KMS-11 (cell line): ENCODE measurements at regions not wholly inside any gene's neighbourhood (a gene's known extent, or its start where the extent isn't known, plus 50 kb on each side); places are given as distances from the start of the nearest gene placed in this dataset.

Source experiments
- H2AFZ ChIP-seq: fragments of 200-600 bp; sonication (generic); 2 replicates; pipeline ENCODE4 v1.6.1; 2016; ENCODE audit warnings: antibody characterized with exemption, mixed run types, low read depth
- H3K27ac ChIP-seq: fragments of 200-600 bp; sonication (generic); 2 replicates; pipeline ENCODE4 v1.6.1; 2016; ENCODE audit warnings: mild to moderate bottlenecking, mixed run types
- H3K27me3 ChIP-seq: fragments of 200-600 bp; sonication (generic); 2 replicates; pipeline ENCODE4 v1.6.1; 2017; ENCODE audit warnings: mild to moderate bottlenecking, low read depth, mixed run types, moderate library complexity; ENCODE audit not compliant: insufficient read depth
- H3K36me3 ChIP-seq: fragments of 200-600 bp; sonication (generic); 2 replicates; pipeline ENCODE4 v1.6.1; 2017; ENCODE audit warnings: mild to moderate bottlenecking, mixed run types; ENCODE audit not compliant: insufficient read depth
- H3K4me1 ChIP-seq: fragments of 200-600 bp; sonication (generic); 2 replicates; pipeline ENCODE4 v1.6.1; 2016; ENCODE audit warnings: mild to moderate bottlenecking, low read depth, mixed run types; ENCODE audit not compliant: poor library complexity, severe bottlenecking
- H3K4me2 ChIP-seq: fragments of 200-600 bp; sonication (generic); 2 replicates; pipeline ENCODE4 v1.7.0; 2016; ENCODE audit warnings: mild to moderate bottlenecking, mixed run types
- H3K4me3 ChIP-seq: fragments of 200-600 bp; sonication (generic); IDR thresholded peaks from 2 replicates; pipeline ENCODE4 v1.6.1; 2017; ENCODE audit warnings: low read depth, low read length, mixed read lengths; ENCODE audit not compliant: insufficient read depth
- H3K79me2 ChIP-seq: fragments of 200-600 bp; sonication (generic); 2 replicates; pipeline ENCODE4 v1.6.1; 2016; ENCODE audit warnings: low read depth, mixed run types; ENCODE audit not compliant: insufficient read depth
- H3K9ac ChIP-seq: fragments of 200-600 bp; sonication (generic); 2 replicates; pipeline ENCODE4 v1.6.1; 2016; ENCODE audit warnings: mild to moderate bottlenecking, mixed run types
- H4K20me1 ChIP-seq: fragments of 200-600 bp; sonication (generic); 2 replicates; pipeline ENCODE4 v1.6.1; 2016; ENCODE audit warnings: mild to moderate bottlenecking, mixed run types; ENCODE audit not compliant: insufficient read depth
- CTCF ChIP-seq: fragments of 200-600 bp; sonication (generic); conservative IDR thresholded peaks from 2 replicates; pipeline ENCODE4 v1.6.1; 2017; ENCODE audit warnings: low read depth, mild to moderate bottlenecking, antibody characterized with exemption, low read length, moderate library complexity, mixed read lengths

- Histone ChIP-seq H3K27ac (no peak overlapping the region), H4K20me1 (no peaks in the 10 kb centered on the region), H3K79me2 (no peaks in the 10 kb centered on the region), H3K4me2 (no peak overlapping the region), H3K4me3 (no peak overlapping the region), H3K9ac (no peak overlapping the region), H2AFZ (no peak overlapping the region), H3K4me1 (peaks cover 21% of the 10 kb centered on the region), H3K36me3 (no peaks in the 10 kb centered on the region), H3K27me3 (no peaks in the 10 kb centered on the region)
- TF ChIP-seq CTCF: no peak
Observed at GRCh38 chr7:45461026-45461425, 113.1 kb upstream of the ADCY1 start.

DNA sequence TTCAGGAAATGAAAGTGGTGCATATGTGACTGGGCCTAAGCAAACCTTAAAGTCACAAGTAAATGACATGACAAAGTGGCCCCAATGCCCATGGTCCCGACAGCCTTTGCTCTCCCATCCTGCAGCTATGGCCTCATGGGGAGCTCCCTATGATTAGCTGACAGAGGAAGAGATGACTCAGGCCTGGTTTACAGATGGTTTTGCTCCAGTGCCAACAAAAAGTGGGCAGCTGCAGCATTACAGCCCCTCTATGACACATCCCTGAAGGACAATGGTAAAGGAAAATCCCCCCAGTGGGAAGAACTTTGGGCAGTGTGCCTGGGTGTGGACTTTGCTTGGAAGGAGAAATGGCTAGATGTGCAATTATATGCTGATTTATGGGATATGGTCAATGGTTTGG, 105.1 kb upstream of the ADCY1 start:
- TF ChIP-seq CTCF: no peak
- H3K4me2 ChIP-seq: no peak overlapping the region
- no peak overlapping the region for H3K9ac ChIP-seq

DNA sequence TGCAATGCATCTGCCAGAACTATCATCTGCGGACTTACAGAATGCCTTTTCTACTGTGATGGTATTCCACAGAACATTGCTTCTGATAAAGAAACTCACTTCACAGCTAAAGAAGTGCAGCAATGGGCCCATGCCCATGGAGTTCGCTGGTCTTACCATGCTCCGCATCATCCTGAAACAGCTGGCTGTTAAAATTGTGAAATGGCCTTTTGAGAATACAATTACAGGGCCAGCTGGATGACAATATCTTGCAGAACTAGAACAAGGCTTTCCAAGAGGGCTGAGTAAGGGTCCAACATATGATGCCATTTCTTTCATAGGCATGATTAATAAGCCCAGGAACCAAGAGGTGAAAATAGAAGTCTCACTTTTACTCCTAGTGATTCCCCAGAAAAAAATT, 104.1 kb upstream of the ADCY1 start:
- Histone ChIP-seq H3K4me2 (no peak overlapping the region), H3K27me3 (no peaks in the 10 kb centered on the region), H3K36me3 (no peaks in the 10 kb centered on the region), H3K4me1 (no peaks in the 10 kb centered on the region), H3K79me2 (no peaks in the 10 kb centered on the region), H4K20me1 (no peaks in the 10 kb centered on the region), H3K9ac (no peak overlapping the region), H3K27ac (no peak overlapping the region), H2AFZ (no peak overlapping the region), H3K4me3 (no peak overlapping the region)
- TF ChIP-seq CTCF: no peak

More for the DNA sequence above, 105.1 kb upstream of the ADCY1 start:
- H3K4me1 ChIP-seq: no peaks in the 10 kb centered on the region
- no peaks in the 10 kb centered on the region for H3K36me3 ChIP-seq
- H2AFZ ChIP-seq: no peak overlapping the region
- no peaks in the 10 kb centered on the region for H3K27me3 ChIP-seq
- no peak overlapping the region for H3K4me3 ChIP-seq
- no peak overlapping the region for H3K27ac ChIP-seq
- H4K20me1 ChIP-seq: no peaks in the 10 kb centered on the region
- H3K79me2 ChIP-seq: no peaks in the 10 kb centered on the region

- H3K36me3 ChIP-seq: no peaks in the 10 kb centered on the region
- H4K20me1 ChIP-seq: no peaks in the 10 kb centered on the region
- H3K4me2 ChIP-seq: no peak overlapping the region
- no peak overlapping the region for H3K27ac ChIP-seq
- H3K4me3 ChIP-seq: no peak overlapping the region
- TF ChIP-seq CTCF: no peak
- no peaks in the 10 kb centered on the region for H3K27me3 ChIP-seq
- peaks cover 9% of the 10 kb centered on the region for H3K4me1 ChIP-seq
- H2AFZ ChIP-seq: no peak overlapping the region
- no peaks in the 10 kb centered on the region for H3K79me2 ChIP-seq
- no peak overlapping the region for H3K9ac ChIP-seq
Observed at GRCh38 chr7:45479781-45480180, 94.4 kb upstream of the ADCY1 start.
